Breast epithelium (tissue), 4 donors: ENCODE measurements at regions not wholly inside any gene's neighbourhood (a gene's known extent, or its start where the extent isn't known, plus 50 kb on each side); places are given as distances from the start of the nearest gene placed in this dataset.

Experiments used
- DNase-seq, 2 donors: peaks; one replicate each; pipeline ENCODE4 v3.0.0-alpha.2; 2019; ENCODE audit warnings: low spot score in 2 of 2
- H3K27ac ChIP-seq, 2 donors: fragments of 200-600 bp; sonication (generic) in 1 of 2; one replicate each; pipeline ENCODE4 v1.5.1; 2016 to 2019; ENCODE audit warnings: mild to moderate bottlenecking in 1 of 2
- H3K27me3 ChIP-seq, 2 donors: fragments of 200-600 bp; sonication (generic) in 1 of 2; one replicate each; pipeline versions ENCODE4 v1.5.1 to v1.6.0; 2017 to 2019; ENCODE audit warnings: control low read depth in 1 of 2, mild to moderate bottlenecking in 1 of 2
- H3K36me3 ChIP-seq: fragments of 200-600 bp; one replicate; pipeline ENCODE4 v1.5.1; 2019
- H3K4me1 ChIP-seq, 2 donors: fragments of 200-600 bp; sonication (generic); one replicate each; pipeline ENCODE4 v1.5.1; 2016 to 2019; ENCODE audit warnings: control low read depth in 1 of 2
- H3K4me3 ChIP-seq, 3 donors: fragments of 200-600 bp; sonication (generic); 1 replicate in 2 of 3; 2 replicates in 1 of 3; pipeline ENCODE4 v1.5.1; 2016 to 2019; ENCODE audit warnings: mild to moderate bottlenecking in 3 of 3, moderate library complexity in 2 of 3
- H3K9me3 ChIP-seq, 2 donors: fragments of 200-600 bp; sonication (generic) in 1 of 2; one replicate each; pipeline ENCODE4 v1.5.1; 2016 to 2019; ENCODE audit warnings: control low read depth in 1 of 2
- CTCF ChIP-seq, 3 donors: fragments of 450-650 bp; IDR thresholded peaks; one replicate each; pipeline ENCODE4 v1.5.1; 2016 to 2017; ENCODE audit warnings: antibody characterized with exemption in 3 of 3, mild to moderate bottlenecking in 3 of 3, moderate library complexity in 3 of 3
- POLR2A ChIP-seq: fragments of 450-650 bp; IDR thresholded peaks from one replicate; pipeline ENCODE4 v1.6.1; 2016; ENCODE audit warnings: antibody characterized with exemption, mild to moderate bottlenecking, moderate library complexity
- POLR2AphosphoS5 ChIP-seq, 3 donors: sonication (generic); formaldehyde crosslinking; IDR thresholded peaks; one replicate each; pipeline ENCODE4 v1.6.1; 2017; ENCODE audit warnings: antibody characterized with exemption in 3 of 3
- intact Hi-C: fragments of 100-400 bp; cut with DNase I; formaldehyde crosslinking; loops from one replicate; pipeline ENCODE4 v1.15.1; 2023; ENCODE audit warnings: low total_unique reads

GRCh38 chr1:193960499-193960898 is 774.1 kb upstream of the B3GALT2 start:
- H3K27me3 ChIP-seq, result no peaks in the 10 kb centered on the region
- no peaks in the 10 kb centered on the region for H3K9me3 ChIP-seq
- H3K27ac ChIP-seq, result no peak overlapping the region
- no peak overlapping the region for H3K4me3 ChIP-seq
- TF ChIP-seq CTCF (IDR thresholded peaks at IDR 0.05) (no peak), POLR2AphosphoS5 (IDR thresholded peaks at IDR 0.05) (no peak), POLR2A (no peak)
- H3K36me3 ChIP-seq, result no peaks in the 10 kb centered on the region
- intact Hi-C loops, result no loop called here
- no peak for DNase-seq
- no peaks in the 10 kb centered on the region for H3K4me1 ChIP-seq

GRCh38 chr1:193960040-193960439 is 773.6 kb upstream of the B3GALT2 start:
- H3K27ac ChIP-seq, result no peak overlapping the region
- no peaks in the 10 kb centered on the region for H3K9me3 ChIP-seq
- H3K4me3 ChIP-seq, result no peak overlapping the region
- no peaks in the 10 kb centered on the region for H3K27me3 ChIP-seq
- DNase-seq, result no peak
- no peaks in the 10 kb centered on the region for H3K4me1 ChIP-seq
- intact Hi-C loops, result no loop called here
- no peak for TF ChIP-seq POLR2A
- TF ChIP-seq POLR2AphosphoS5 (IDR thresholded peaks at IDR 0.05), result no peak
- TF ChIP-seq CTCF (IDR thresholded peaks at IDR 0.05), result no peak
- no peaks in the 10 kb centered on the region for H3K36me3 ChIP-seq

- Histone ChIP-seq H3K4me3 (no peak overlapping the region), H3K27ac (no peak overlapping the region), H3K4me1 (no peaks in the 10 kb centered on the region), H3K36me3 (no peaks in the 10 kb centered on the region), H3K9me3 (no peaks in the 10 kb centered on the region), H3K27me3 (no peaks in the 10 kb centered on the region)
- TF ChIP-seq POLR2AphosphoS5 (IDR thresholded peaks at IDR 0.05) (no peak), POLR2A (no peak), CTCF (IDR thresholded peaks at IDR 0.05) (no peak)
- DNase-seq, result no peak
- intact Hi-C loops, result no loop called here
These were observed 771.2 kb upstream of the B3GALT2 start for GRCh38 chr1:193957556-193958095.

GRCh38 chr1:193952778-193953374 is 766.5 kb upstream of the B3GALT2 start:
- H3K4me1 ChIP-seq, result no peaks in the 10 kb centered on the region
- TF ChIP-seq POLR2AphosphoS5 (IDR thresholded peaks at IDR 0.05), result no peak
- no peak for DNase-seq
- H3K4me3 ChIP-seq, result no peak overlapping the region
- H3K27me3 ChIP-seq, result no peaks in the 10 kb centered on the region
- intact Hi-C loops, result no loop called here
- no peak overlapping the region for H3K27ac ChIP-seq
- no peaks in the 10 kb centered on the region for H3K36me3 ChIP-seq
- H3K9me3 ChIP-seq, result no peaks in the 10 kb centered on the region

- TF ChIP-seq POLR2A (no peak), POLR2AphosphoS5 (IDR thresholded peaks at IDR 0.05) (no peak), CTCF (IDR thresholded peaks at IDR 0.05) (no peak)
- H3K9me3 ChIP-seq, result no peaks in the 10 kb centered on the region
- no peak for DNase-seq
- H3K27me3 ChIP-seq, result no peaks in the 10 kb centered on the region
- intact Hi-C loops, result no loop called here
- H3K36me3 ChIP-seq, result no peaks in the 10 kb centered on the region
- no peak overlapping the region for H3K27ac ChIP-seq
- H3K4me3 ChIP-seq, result no peak overlapping the region
- no peaks in the 10 kb centered on the region for H3K4me1 ChIP-seq
These were observed 765.6 kb upstream of the B3GALT2 start for GRCh38 chr1:193951984-193952383.
